Right lobe of liver (tissue), 6 donors: ENCODE measurements at regions not wholly inside any gene's neighbourhood (a gene's known extent, or its start where the extent isn't known, plus 50 kb on each side); places are given as distances from the start of the nearest gene placed in this dataset.

Experiments used
- ATAC-seq, 4 donors: fragments of 200-7000 bp; cut with Tn5 transposase; one replicate each; pipeline ENCODE4 v1.9.1; 2020; ENCODE audit warnings: mild to moderate bottlenecking in 4 of 4, moderate library complexity in 4 of 4
- DNase-seq, 3 donors: peaks; one replicate each; pipeline ENCODE4 v3.0.0-alpha.2; 2020
- H3K27ac ChIP-seq, 3 donors: fragments of 200-600 bp; one replicate each; pipeline ENCODE4 v1.8.0; 2022
- H3K27me3 ChIP-seq, 2 donors: fragments of 200-600 bp; one replicate each; pipeline ENCODE4 v1.8.0; 2022
- H3K36me3 ChIP-seq, 4 donors: fragments of 200-600 bp; sonication (generic) in 1 of 4; one replicate each; pipeline versions ENCODE4 v1.5.1 to v1.8.0; 2017 to 2022; ENCODE audit warnings: control low read depth in 1 of 4
- H3K4me1 ChIP-seq, 4 donors: fragments of 200-600 bp; sonication (generic) in 1 of 4; one replicate each; pipeline versions ENCODE4 v1.5.1 to v1.8.0; 2017 to 2022; ENCODE audit warnings: control low read depth in 1 of 4
- H3K4me3 ChIP-seq, 3 donors: fragments of 200-600 bp; one replicate each; pipeline ENCODE4 v1.8.0; 2022
- H3K9me3 ChIP-seq, 4 donors: fragments of 200-600 bp; sonication (generic) in 1 of 4; one replicate each; pipeline versions ENCODE4 v1.5.1 to v1.8.0; 2017 to 2022; ENCODE audit warnings: control low read depth in 1 of 4
- POLR2A ChIP-seq: fragments of 450-650 bp; IDR thresholded peaks from one replicate; pipeline ENCODE4 v1.6.1; 2017; ENCODE audit warnings: antibody characterized with exemption, mild to moderate bottlenecking
- WGBS: methylation state at CpG from one replicate; pipeline ENCODE4 v1.1.6; 2018; ENCODE audit warnings: low coverage, low lambda C conversion rate; ENCODE audit not compliant: insufficient coverage; ENCODE audit errors: missing lambda C conversion rate; 5-methylcytosine and 5-hydroxymethylcytosine counted together
- intact Hi-C, 2 donors: fragments of 100-400 bp; cut with DNase I; formaldehyde crosslinking; loops; one replicate each; pipeline versions ENCODE4 v1.11.2 to v1.14.1; 2022
- TF ChIP-seq, protein P1 (sequence below), 4 donors: fragments of 200-600 bp in 3 of 4; fragments of 450-650 bp in 1 of 4; IDR thresholded peaks; one replicate each; pipeline versions ENCODE4 v1.5.1 to v1.8.0; 2016 to 2022; ENCODE audit warnings: antibody characterized with exemption in 4 of 4, mild to moderate bottlenecking in 2 of 4
- donor health status: DM: no; HTN: yes; CAD: no.
- donor health status: DM: no; HTN: no; CAD: no.
- donor health status: DM: no; HTN: no; CAD: no.
- donor health status: DM: no; HTN: yes; CAD: no.
- donor health status: DM: no; HTN: yes; CAD: no.

DNA sequence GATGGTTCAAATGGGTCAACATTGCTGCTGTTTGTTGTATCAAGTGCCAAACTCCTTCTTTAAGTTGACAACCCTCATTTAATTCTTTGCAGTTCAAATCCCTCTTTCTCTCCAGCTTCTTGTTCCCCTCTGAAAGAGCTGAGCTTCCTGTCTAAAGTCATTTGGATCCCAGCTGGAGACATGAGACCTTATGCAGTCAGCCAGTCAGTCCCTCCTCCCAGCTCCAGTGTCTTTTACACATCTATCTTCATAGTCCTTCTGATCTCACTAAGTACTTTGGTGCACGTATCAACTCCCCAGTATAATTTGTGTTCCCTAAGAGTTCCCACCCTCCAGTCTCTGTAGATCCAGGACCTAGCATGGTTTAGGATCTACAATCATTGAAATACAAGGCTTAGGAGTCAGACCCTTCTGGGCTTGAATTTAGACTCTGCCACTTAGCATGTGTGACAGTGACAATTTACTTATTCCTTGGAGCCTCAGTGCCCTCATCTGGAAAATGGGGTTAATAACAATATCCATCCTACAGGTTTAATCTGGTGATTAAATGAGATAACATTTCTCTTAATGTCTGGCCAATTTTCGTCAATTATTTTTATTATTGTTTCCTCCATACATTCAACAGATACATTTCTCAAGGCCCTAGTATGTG lies 102.8 kb upstream of the SEMA6D start:
- TF ChIP-seq, protein P1, sequence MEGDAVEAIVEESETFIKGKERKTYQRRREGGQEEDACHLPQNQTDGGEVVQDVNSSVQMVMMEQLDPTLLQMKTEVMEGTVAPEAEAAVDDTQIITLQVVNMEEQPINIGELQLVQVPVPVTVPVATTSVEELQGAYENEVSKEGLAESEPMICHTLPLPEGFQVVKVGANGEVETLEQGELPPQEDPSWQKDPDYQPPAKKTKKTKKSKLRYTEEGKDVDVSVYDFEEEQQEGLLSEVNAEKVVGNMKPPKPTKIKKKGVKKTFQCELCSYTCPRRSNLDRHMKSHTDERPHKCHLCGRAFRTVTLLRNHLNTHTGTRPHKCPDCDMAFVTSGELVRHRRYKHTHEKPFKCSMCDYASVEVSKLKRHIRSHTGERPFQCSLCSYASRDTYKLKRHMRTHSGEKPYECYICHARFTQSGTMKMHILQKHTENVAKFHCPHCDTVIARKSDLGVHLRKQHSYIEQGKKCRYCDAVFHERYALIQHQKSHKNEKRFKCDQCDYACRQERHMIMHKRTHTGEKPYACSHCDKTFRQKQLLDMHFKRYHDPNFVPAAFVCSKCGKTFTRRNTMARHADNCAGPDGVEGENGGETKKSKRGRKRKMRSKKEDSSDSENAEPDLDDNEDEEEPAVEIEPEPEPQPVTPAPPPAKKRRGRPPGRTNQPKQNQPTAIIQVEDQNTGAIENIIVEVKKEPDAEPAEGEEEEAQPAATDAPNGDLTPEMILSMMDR (IDR thresholded peaks at IDR 0.05): no peak
- TF ChIP-seq POLR2A: no peak
- ATAC-seq (no peak), DNase-seq (no peak)
- Histone ChIP-seq H3K9me3 (no peaks in the 10 kb centered on the region), H3K27ac (no peak overlapping the region), H3K4me3 (no peak overlapping the region), H3K36me3 (no peaks in the 10 kb centered on the region), H3K27me3 (no peaks in the 10 kb centered on the region), H3K4me1 (no peaks in the 10 kb centered on the region)
- intact Hi-C loops: no loop called here
- 37% methylated on average over 2 of the region's 2 CpGs for WGBS

DNA sequence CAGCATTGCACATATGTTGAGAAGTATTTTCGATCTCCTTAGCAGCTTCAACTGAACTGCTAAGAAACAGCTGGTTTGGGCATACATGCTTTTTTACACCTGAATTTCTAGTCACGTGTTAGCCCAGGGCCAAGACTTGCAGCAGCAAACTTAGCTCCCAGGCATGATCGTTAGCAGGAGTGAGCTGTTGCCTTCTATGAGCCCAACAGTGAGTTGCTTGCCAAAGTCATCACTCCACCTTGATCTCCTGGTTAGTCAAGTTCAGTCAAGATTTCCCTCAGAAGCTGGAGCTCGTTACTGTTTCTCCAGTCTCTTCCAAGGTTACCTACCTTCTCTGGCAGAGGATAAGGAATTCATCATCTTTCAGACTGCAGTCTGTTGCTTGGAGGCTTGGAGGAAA lies 100.4 kb upstream of the SEMA6D start:
- no peak overlapping the region for H3K27ac ChIP-seq
- intact Hi-C loops: no loop called here
- WGBS: 46% methylated on average over 4 of the region's 4 CpGs
- DNase-seq (no peak), ATAC-seq (no peak)
- H3K9me3 ChIP-seq: no peaks in the 10 kb centered on the region
- no peaks in the 10 kb centered on the region for H3K36me3 ChIP-seq
- no peaks in the 10 kb centered on the region for H3K4me1 ChIP-seq
- H3K4me3 ChIP-seq: no peak overlapping the region
- TF ChIP-seq, protein P1 (IDR thresholded peaks at IDR 0.05): no peak
- no peak for TF ChIP-seq POLR2A
- H3K27me3 ChIP-seq: no peaks in the 10 kb centered on the region

DNA sequence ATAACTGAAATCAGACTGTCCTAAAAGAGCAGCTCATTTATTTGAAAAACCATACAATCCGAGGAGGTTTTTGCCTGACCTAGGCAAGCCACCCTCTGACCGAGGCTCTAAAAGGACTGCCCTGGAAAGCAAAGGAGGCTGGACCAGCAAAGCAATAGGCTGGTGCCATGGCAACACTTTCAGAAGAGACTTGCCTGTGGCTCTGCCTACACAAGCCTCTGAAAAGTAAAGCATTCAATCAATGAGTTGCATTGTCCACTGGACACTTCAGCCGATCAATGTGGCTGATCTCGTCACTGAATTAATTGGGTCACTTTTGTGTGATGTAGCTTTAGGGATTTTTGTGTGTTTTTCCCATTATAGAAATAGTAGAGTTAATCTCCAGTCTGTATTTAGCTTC lies 99.1 kb upstream of the SEMA6D start:
- TF ChIP-seq, protein P1 (IDR thresholded peaks at IDR 0.05): no peak
- no peak for TF ChIP-seq POLR2A
- no peak for DNase-seq
- Histone ChIP-seq H3K4me3 (no peak overlapping the region), H3K27ac (no peak overlapping the region), H3K36me3 (no peaks in the 10 kb centered on the region), H3K4me1 (no peaks in the 10 kb centered on the region), H3K9me3 (no peaks in the 10 kb centered on the region), H3K27me3 (no peaks in the 10 kb centered on the region)
- ATAC-seq: no peak
- intact Hi-C loops: no loop called here
- WGBS: 51% methylated on average over 3 of the region's 4 CpGs

DNA sequence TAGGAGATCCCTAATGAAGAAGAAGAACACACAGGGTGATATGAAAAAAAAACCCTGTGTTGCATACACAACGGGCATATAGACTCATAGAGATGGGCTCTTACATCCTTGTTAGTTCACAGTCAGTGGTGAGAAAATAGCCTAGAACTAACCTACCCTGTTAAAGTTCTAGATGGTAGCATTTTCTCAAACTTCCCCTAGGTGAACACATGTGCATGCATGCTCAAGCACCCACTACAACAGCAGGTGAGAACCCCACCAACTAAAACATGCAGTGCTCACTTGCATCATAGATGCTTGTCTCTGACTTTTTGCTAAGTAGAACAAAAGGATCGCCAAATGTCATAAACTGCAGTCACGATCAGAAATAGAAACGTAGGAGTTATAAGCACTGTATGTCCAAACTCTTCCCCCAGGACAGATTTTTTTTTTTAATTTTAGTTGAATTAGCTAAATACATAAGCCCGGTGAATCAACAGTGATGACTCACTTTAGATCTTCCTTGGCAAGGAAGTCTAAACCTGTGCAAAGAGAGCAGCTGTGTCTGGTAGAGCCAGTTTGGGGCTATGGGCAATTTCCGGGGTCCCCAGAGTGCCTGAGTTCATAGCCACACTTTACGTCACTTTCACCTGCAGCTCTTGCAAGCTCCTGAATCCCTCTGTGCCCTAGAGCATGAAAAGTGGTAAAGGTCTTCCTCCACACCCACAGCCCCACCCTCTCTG lies 96.2 kb upstream of the SEMA6D start:
- WGBS: 63% methylated on average over 6 of the region's 7 CpGs
- no peaks in the 10 kb centered on the region for H3K36me3 ChIP-seq
- DNase-seq (no peak), ATAC-seq (no peak)
- H3K27ac ChIP-seq: no peak overlapping the region
- no peak overlapping the region for H3K4me3 ChIP-seq
- no peaks in the 10 kb centered on the region for H3K9me3 ChIP-seq
- TF ChIP-seq POLR2A: no peak
- TF ChIP-seq, protein P1 (IDR thresholded peaks at IDR 0.05): no peak
- no peaks in the 10 kb centered on the region for H3K4me1 ChIP-seq
- intact Hi-C loops: no loop called here
- no peaks in the 10 kb centered on the region for H3K27me3 ChIP-seq
